ENCODE measurements at regions not wholly inside any gene's neighbourhood (a gene's known extent, or its start where the extent isn't known, plus 50 kb on each side); places are given as distances from the start of the nearest gene placed in this dataset.

- no peak overlapping the region for H3K27ac Mint-ChIP-seq
- H3K36me3 Mint-ChIP-seq = no peaks in the 10 kb centered on the region
These were observed 404.8 kb upstream of the GALNT5 start for GRCh38 chr2:156852681-156853080.

GRCh38 chr2:156864325-156864724 is 393.2 kb upstream of the GALNT5 start:
- ATAC-seq (no peak), DNase-seq (no peak)
- Mint-ChIP-seq H3K4me1 (no peaks in the 10 kb centered on the region), H3K36me3 (no peaks in the 10 kb centered on the region), H3K9me3 (ENCODE audit: low read depth) (no peaks in the 10 kb centered on the region), H3K4me3 (no peak overlapping the region), H3K27ac (no peak overlapping the region), H3K27me3 (no peaks in the 10 kb centered on the region)
- CTCF ChIA-PET = no interaction called here

More at GRCh38 chr2:156852681-156853080, 404.8 kb upstream of the GALNT5 start:
- no peak for ATAC-seq
- CTCF ChIA-PET = no interaction called here
- DNase-seq = no peak
- peaks cover 4% of the 10 kb centered on the region for H3K27me3 Mint-ChIP-seq
- no peak overlapping the region for H3K4me3 Mint-ChIP-seq
- no peaks in the 10 kb centered on the region for H3K9me3 Mint-ChIP-seq (ENCODE audit: low read depth)
- H3K4me1 Mint-ChIP-seq = no peaks in the 10 kb centered on the region

- Mint-ChIP-seq H3K27me3 (no peaks in the 10 kb centered on the region), H3K27ac (no peak overlapping the region), H3K36me3 (no peaks in the 10 kb centered on the region), H3K4me1 (no peaks in the 10 kb centered on the region), H3K9me3 (ENCODE audit: low read depth) (no peaks in the 10 kb centered on the region), H3K4me3 (no peak overlapping the region)
- ATAC-seq (no peak), DNase-seq (no peak)
- CTCF ChIA-PET = no interaction called here
These were observed 392.8 kb upstream of the GALNT5 start for GRCh38 chr2:156864753-156865152.

GRCh38 chr2:156867201-156867600 is 390.3 kb upstream of the GALNT5 start:
- CTCF ChIA-PET = no interaction called here
- H3K27ac Mint-ChIP-seq = no peak overlapping the region
- no peaks in the 10 kb centered on the region for H3K9me3 Mint-ChIP-seq (ENCODE audit: low read depth)
- ATAC-seq (no peak), DNase-seq (no peak)
- H3K4me1 Mint-ChIP-seq = no peaks in the 10 kb centered on the region
- H3K4me3 Mint-ChIP-seq = no peak overlapping the region
- H3K36me3 Mint-ChIP-seq = no peaks in the 10 kb centered on the region
- H3K27me3 Mint-ChIP-seq = no peaks in the 10 kb centered on the region

GRCh38 chr2:156874707-156875106 is 382.8 kb upstream of the GALNT5 start:
- Mint-ChIP-seq H3K4me3 (no peak overlapping the region), H3K9me3 (ENCODE audit: low read depth) (no peaks in the 10 kb centered on the region), H3K36me3 (no peaks in the 10 kb centered on the region), H3K27me3 (peaks cover 7% of the 10 kb centered on the region), H3K27ac (no peak overlapping the region), H3K4me1 (no peaks in the 10 kb centered on the region)
- DNase-seq = no peak
- CTCF ChIA-PET = no interaction called here
- ATAC-seq = no peak

GRCh38 chr2:156883804-156884203 is 373.7 kb upstream of the GALNT5 start:
- ATAC-seq (no peak), DNase-seq (no peak)
- Mint-ChIP-seq H3K4me1 (no peaks in the 10 kb centered on the region), H3K9me3 (ENCODE audit: low read depth) (no peaks in the 10 kb centered on the region), H3K27me3 (peaks cover 16% of the 10 kb centered on the region), H3K4me3 (no peak overlapping the region), H3K27ac (no peak overlapping the region), H3K36me3 (no peaks in the 10 kb centered on the region)
- CTCF ChIA-PET = no interaction called here

- ATAC-seq (no peak), DNase-seq (no peak)
- Mint-ChIP-seq H3K4me1 (no peaks in the 10 kb centered on the region), H3K27me3 (peaks cover 20% of the 10 kb centered on the region), H3K27ac (no peak overlapping the region), H3K4me3 (no peak overlapping the region), H3K9me3 (ENCODE audit: low read depth) (no peaks in the 10 kb centered on the region), H3K36me3 (no peaks in the 10 kb centered on the region)
- CTCF ChIA-PET = no interaction called here
These were observed 373.3 kb upstream of the GALNT5 start for GRCh38 chr2:156884216-156884615.

- DNase-seq (no peak), ATAC-seq (no peak)
- Mint-ChIP-seq H3K4me1 (peaks cover 20% of the 10 kb centered on the region), H3K27me3 (peaks cover 60% of the 10 kb centered on the region), H3K4me3 (no peak overlapping the region), H3K36me3 (no peaks in the 10 kb centered on the region), H3K9me3 (ENCODE audit: low read depth) (no peaks in the 10 kb centered on the region), H3K27ac (no peak overlapping the region)
- CTCF ChIA-PET = no interaction called here
These were observed 366.9 kb upstream of the GALNT5 start for GRCh38 chr2:156890529-156891148.

GRCh38 chr2:156891609-156892008 is 365.9 kb upstream of the GALNT5 start:
- ATAC-seq (no peak), DNase-seq (no peak)
- peaks cover 2% of the 10 kb centered on the region for H3K36me3 Mint-ChIP-seq
- no peaks in the 10 kb centered on the region for H3K9me3 Mint-ChIP-seq (ENCODE audit: low read depth)
- peaks cover 64% of the 10 kb centered on the region for H3K27me3 Mint-ChIP-seq
- no peak overlapping the region for H3K4me3 Mint-ChIP-seq
- H3K4me1 Mint-ChIP-seq = peaks cover 29% of the 10 kb centered on the region
- CTCF ChIA-PET = interaction anchor here (1.6 kb wide), 1 partner anchor 302 kb away, joined by 4 read pairs; no protein-coding TSS in a partner anchor
- no peak overlapping the region for H3K27ac Mint-ChIP-seq

GRCh38 chr2:156892467-156893281 is 364.8 kb upstream of the GALNT5 start:
- H3K4me3 Mint-ChIP-seq = peak overlapping the region; percentile 18
- peaks cover 33% of the 10 kb centered on the region for H3K4me1 Mint-ChIP-seq
- peaks cover 2% of the 10 kb centered on the region for H3K36me3 Mint-ChIP-seq
- no peaks in the 10 kb centered on the region for H3K9me3 Mint-ChIP-seq (ENCODE audit: low read depth)
- CTCF ChIA-PET = interaction anchor here (1.6 kb wide), 1 partner anchor 303 kb away, joined by 4 read pairs; no protein-coding TSS in a partner anchor
- DNase-seq = no peak
- no peak for ATAC-seq
- peaks cover 64% of the 10 kb centered on the region for H3K27me3 Mint-ChIP-seq
- no peak overlapping the region for H3K27ac Mint-ChIP-seq

- CTCF ChIA-PET = no interaction called here
- Mint-ChIP-seq H3K36me3 (peaks cover 7% of the 10 kb centered on the region), H3K4me1 (peaks cover 33% of the 10 kb centered on the region), H3K27me3 (peaks cover 65% of the 10 kb centered on the region), H3K9me3 (ENCODE audit: low read depth) (peaks cover 2% of the 10 kb centered on the region), H3K4me3 (no peak overlapping the region), H3K27ac (peak overlapping the region; percentile 4)
- ATAC-seq (peak; percentile 80), DNase-seq (peak; percentile 73)
These were observed 361.2 kb upstream of the GALNT5 start for GRCh38 chr2:156896294-156896693.

- Mint-ChIP-seq H3K9me3 (ENCODE audit: low read depth) (peaks cover 2% of the 10 kb centered on the region), H3K36me3 (peaks cover 7% of the 10 kb centered on the region), H3K4me1 (peaks cover 30% of the 10 kb centered on the region), H3K27me3 (peaks cover 61% of the 10 kb centered on the region), H3K4me3 (no peak overlapping the region), H3K27ac (no peak overlapping the region)
- no peak for DNase-seq
- CTCF ChIA-PET = interaction anchor here (0.5 kb wide), 1 partner anchor 310 kb away, joined by 3 read pairs; no protein-coding TSS in a partner anchor
- no peak for ATAC-seq
These were observed 360.0 kb upstream of the GALNT5 start for GRCh38 chr2:156897548-156897947.

- Mint-ChIP-seq H3K36me3 (peaks cover 6% of the 10 kb centered on the region), H3K27ac (no peak overlapping the region), H3K9me3 (ENCODE audit: low read depth) (peaks cover 2% of the 10 kb centered on the region), H3K4me3 (no peak overlapping the region), H3K27me3 (peaks cover 58% of the 10 kb centered on the region), H3K4me1 (peaks cover 4% of the 10 kb centered on the region)
- ATAC-seq = no peak
- DNase-seq = no peak
- CTCF ChIA-PET = no interaction called here
These were observed 356.0 kb upstream of the GALNT5 start for GRCh38 chr2:156901373-156902031.

GRCh38 chr2:156903335-156903734 is 354.2 kb upstream of the GALNT5 start:
- H3K36me3 Mint-ChIP-seq = no peaks in the 10 kb centered on the region

More at GRCh38 chr2:156903335-156903734, 354.2 kb upstream of the GALNT5 start:
- DNase-seq = no peak
- CTCF ChIA-PET = no interaction called here
- H3K4me3 Mint-ChIP-seq = no peak overlapping the region
- no peak for ATAC-seq
- peaks cover under 1% of the 10 kb centered on the region for H3K4me1 Mint-ChIP-seq
- no peaks in the 10 kb centered on the region for H3K9me3 Mint-ChIP-seq (ENCODE audit: low read depth)
- no peak overlapping the region for H3K27ac Mint-ChIP-seq
- H3K27me3 Mint-ChIP-seq = peaks cover 47% of the 10 kb centered on the region
